IMR-90 (cell line): ENCODE measurements at regions not wholly inside any gene's neighbourhood (a gene's known extent, or its start where the extent isn't known, plus 50 kb on each side); places are given as distances from the start of the nearest gene placed in this dataset.
"Not testable (repeated sequence)": the region's sequence is repeated elsewhere in the genome, so short reads cannot be mapped to it uniquely, and the experiment has no call there.

Experiments
- ATAC-seq: fragments of 200-7000 bp; cut with Tn5 transposase; 2 replicates; pipeline ENCODE4 v1.9.1; 2020; ENCODE audit warnings: low read depth, mild to moderate bottlenecking, moderate library complexity
- BruUV-seq: library from RNA; stranded (reverse); fragments of 400-500 nt; replicated peaks from 2 replicates; lab custom pipeline; 2021; lab: Mats Ljungman, UMichigan
- CTCF ChIA-PET: fragments of 300-600 bp; formaldehyde crosslinking; extraction: SDS; loops from one replicate; lab custom pipeline; 2021; ENCODE audit warnings: antibody characterized with exemption; lab: Yijun Ruan, JAX
- POLR2A ChIA-PET: fragments of 300-600 bp; sonication (Branson Sonifier 250); formaldehyde crosslinking; loops from one replicate; lab custom pipeline; 2022; ENCODE audit warnings: antibody characterized with exemption; ENCODE audit not compliant: unreplicated experiment; lab: Charles Lee
- DNase-seq: peaks from one replicate; pipeline ENCODE4 v3.0.0; 2013
- H2AFZ ChIP-seq: replicated peaks from 2 replicates; pipeline ENCODE3; 2013; ENCODE audit warnings: low read length, mild to moderate bottlenecking; ENCODE audit not compliant: poor library complexity
- H2AK5ac ChIP-seq: 2 replicates; pipeline ENCODE4 v1.6.1; 2013; ENCODE audit warnings: low read depth, low read length, inconsistent platforms
- H2AK9ac ChIP-seq: replicated peaks from 2 replicates; pipeline ENCODE3; 2013; ENCODE audit warnings: mild to moderate bottlenecking, low read depth, low read length, moderate library complexity; ENCODE audit not compliant: poor library complexity
- H2BK120ac ChIP-seq: 2 replicates; pipeline ENCODE4 v1.6.1; 2013; ENCODE audit warnings: low read depth, low read length, inconsistent platforms
- H2BK15ac ChIP-seq: 3 replicates; pipeline ENCODE4 v1.6.1; 2013; ENCODE audit warnings: low read depth, low read length, inconsistent platforms
- H2BK20ac ChIP-seq: 2 replicates; pipeline ENCODE4 v1.6.1; 2013; ENCODE audit warnings: low read depth, mild to moderate bottlenecking, inconsistent platforms, low read length, moderate library complexity
- H2BK5ac ChIP-seq: 2 replicates; pipeline ENCODE4 v1.6.1; 2013; ENCODE audit warnings: mild to moderate bottlenecking, low read depth, low read length, inconsistent platforms; ENCODE audit not compliant: poor library complexity, severe bottlenecking
- H3K14ac ChIP-seq: replicated peaks from 2 replicates; pipeline ENCODE4 v1.6.1; 2013; ENCODE audit warnings: low read depth, low read length, inconsistent platforms
- H3K18ac ChIP-seq: 2 replicates; pipeline ENCODE4 v1.6.1; 2013; ENCODE audit warnings: low read depth, low read length, control low read depth
- H3K23ac ChIP-seq: 2 replicates; pipeline ENCODE4 v1.6.1; 2013; ENCODE audit warnings: low read depth, low read length, inconsistent platforms
- H3K27ac ChIP-seq: 2 replicates; pipeline ENCODE4 v1.5.1; 2013; ENCODE audit warnings: mild to moderate bottlenecking, control low read depth, low read length; ENCODE audit not compliant: insufficient read depth
- H3K27me3 ChIP-seq: 2 replicates; pipeline ENCODE4 v1.6.1; 2013; ENCODE audit warnings: low read length; ENCODE audit not compliant: control insufficient read depth, insufficient read depth
- H3K36me3 ChIP-seq: 2 replicates; pipeline ENCODE4 v1.6.1; 2013; ENCODE audit warnings: low read length, mixed read lengths; ENCODE audit not compliant: control insufficient read depth, insufficient read depth
- H3K4ac ChIP-seq: 2 replicates; pipeline ENCODE4 v1.6.1; 2013; ENCODE audit warnings: low read depth, low read length, inconsistent platforms
- H3K4me1 ChIP-seq: 2 replicates; pipeline ENCODE4 v1.6.1; 2013; ENCODE audit warnings: low read length, mixed read lengths; ENCODE audit not compliant: control insufficient read depth, insufficient read depth
- H3K4me2 ChIP-seq: 2 replicates; pipeline ENCODE4 v1.6.1; 2013; ENCODE audit warnings: low read depth, mild to moderate bottlenecking, control low read depth, low read length, moderate library complexity
- H3K4me3 ChIP-seq: 2 replicates; pipeline ENCODE4 v1.5.1; 2013; ENCODE audit warnings: low read depth, mild to moderate bottlenecking, control low read depth, low read length, moderate library complexity; ENCODE audit not compliant: insufficient read depth
- H3K56ac ChIP-seq: 2 replicates; pipeline ENCODE4 v1.6.1; 2013; ENCODE audit warnings: low read length, inconsistent platforms; ENCODE audit not compliant: insufficient read depth; ENCODE audit errors: extremely low read depth
- H3K79me1 ChIP-seq, 2 experiments: 2 replicates each; pipeline ENCODE4 v1.6.1; 2013; ENCODE audit warnings: low read length in 2 of 2, inconsistent platforms in 1 of 2, low read depth in 1 of 2
- H3K9ac ChIP-seq: 2 replicates; pipeline ENCODE4 v1.6.1; 2013; ENCODE audit warnings: low read depth, low read length, control low read depth
- H3K9me1 ChIP-seq: 2 replicates; pipeline ENCODE4 v1.6.1; 2013; ENCODE audit warnings: low read length, inconsistent platforms; ENCODE audit not compliant: insufficient read depth
- H3K9me3 ChIP-seq: 2 replicates; pipeline ENCODE4 v1.6.1; 2013; ENCODE audit warnings: low read length; ENCODE audit not compliant: control insufficient read depth, insufficient read depth
- H4K20me1 ChIP-seq: 2 replicates; pipeline ENCODE4 v1.6.1; 2013; ENCODE audit warnings: low read length, inconsistent platforms; ENCODE audit not compliant: insufficient read depth
- H4K5ac ChIP-seq: 2 replicates; pipeline ENCODE4 v1.6.1; 2013; ENCODE audit warnings: mild to moderate bottlenecking, low read depth, low read length, control low read depth
- H4K8ac ChIP-seq, 2 experiments: 2 replicates each; pipeline ENCODE4 v1.6.1; 2013; ENCODE audit warnings: low read depth in 2 of 2, low read length in 2 of 2, control low read depth in 1 of 2, inconsistent platforms in 1 of 2
- H4K91ac ChIP-seq: 2 replicates; pipeline ENCODE4 v1.6.1; 2013; ENCODE audit warnings: low read depth, low read length, inconsistent platforms; ENCODE audit not compliant: insufficient read depth
- CEBPB ChIP-seq: IDR thresholded peaks from 2 replicates; pipeline ENCODE4 v1.6.1; 2012; ENCODE audit warnings: low read depth, low read length, improper control_type of control experiment
- WGBS, 2 experiments: methylation state at CpG; one replicate each; pipeline versions ENCODE4 v1.1.5 to v1.1.7; 2013; ENCODE audit warnings: missing lambda C conversion rate in 2 of 2; ENCODE audit not compliant: insufficient read length in 1 of 2; ENCODE audit errors: extremely low coverage in 2 of 2; 5-methylcytosine and 5-hydroxymethylcytosine counted together
- dilution Hi-C: fragments of 300-500 bp; cut with HindIII; formaldehyde crosslinking; loops from one replicate; pipeline ENCODE4 v1.14.3; 2018; ENCODE audit warnings: low sequenced_read_pairs; ENCODE audit not compliant: unreplicated experiment
- in situ Hi-C: fragments of 300-500 bp; cut with MboI; formaldehyde crosslinking; loops from 3 replicates; pipeline ENCODE4 v1.14.3; 2019; ENCODE audit warnings: low sequenced_read_pairs, inconsistent platforms, mixed read lengths
- intact Hi-C: fragments of 100-400 bp; cut with micrococcal nuclease; formaldehyde crosslinking; loops from 2 replicates; pipeline ENCODE4 v1.10.0; 2022

- peak overlapping the region; percentile 19 to 81; a peak in 2 of 4 replicates for H4K8ac ChIP-seq
- BruUV-seq, H3K4me1 ChIP-seq: not testable (repeated sequence)
These were observed 102.6 kb upstream of the TRIM77 start for GRCh38 chr11:89607497-89607896.

More at GRCh38 chr11:89607497-89607896, 102.6 kb upstream of the TRIM77 start:
- Histone ChIP-seq H4K5ac (peak overlapping the region; percentile 82; the same call in 1 of the 2 replicates), H2BK20ac (peak overlapping the region; percentile 66), H2BK120ac (peak overlapping the region; percentile 82; the same call in 1 of the 2 replicates), H2BK15ac (peak overlapping the region; percentile 40; the same call in 2 of the 3 replicates), H2AK5ac (peak overlapping the region; percentile 33; the same call in 1 of the 2 replicates), H3K14ac (peak overlapping the region; percentile 41), H2BK5ac (peak overlapping the region; percentile 97), H3K18ac (peak overlapping the region; percentile 57; the same call in 1 of the 2 replicates), H4K91ac (peak overlapping the region; percentile 41; the same call in 1 of the 2 replicates), H3K4ac (peak overlapping the region; percentile 76; the same call in 1 of the 2 replicates), H3K27ac (peak overlapping the region; percentile 40; the same call in 1 of the 2 replicates)
- H3K79me1 ChIP-seq, POLR2A ChIA-PET, in situ Hi-C loops, H3K9me3 ChIP-seq, dilution Hi-C loops, ATAC-seq, H3K9ac ChIP-seq, H3K36me3 ChIP-seq, H3K4me3 ChIP-seq, H2AFZ ChIP-seq, intact Hi-C loops, H3K4me2 ChIP-seq, H3K23ac ChIP-seq, H3K9me1 ChIP-seq, H2AK9ac ChIP-seq, H4K20me1 ChIP-seq, H3K56ac ChIP-seq, H3K27me3 ChIP-seq, CTCF ChIA-PET: not testable (repeated sequence)
- WGBS, 2 experiments, result no CpG with 5 or more reads among the region's 7 CpGs
- peak; percentile 6 for DNase-seq
- TF ChIP-seq CEBPB, result peak; percentile 75; the same call in 1 of the 2 replicates
